ENCODE measurements at regions not wholly inside any gene's neighbourhood (a gene's known extent, or its start where the extent isn't known, plus 50 kb on each side); places are given as distances from the start of the nearest gene placed in this dataset.

DNA sequence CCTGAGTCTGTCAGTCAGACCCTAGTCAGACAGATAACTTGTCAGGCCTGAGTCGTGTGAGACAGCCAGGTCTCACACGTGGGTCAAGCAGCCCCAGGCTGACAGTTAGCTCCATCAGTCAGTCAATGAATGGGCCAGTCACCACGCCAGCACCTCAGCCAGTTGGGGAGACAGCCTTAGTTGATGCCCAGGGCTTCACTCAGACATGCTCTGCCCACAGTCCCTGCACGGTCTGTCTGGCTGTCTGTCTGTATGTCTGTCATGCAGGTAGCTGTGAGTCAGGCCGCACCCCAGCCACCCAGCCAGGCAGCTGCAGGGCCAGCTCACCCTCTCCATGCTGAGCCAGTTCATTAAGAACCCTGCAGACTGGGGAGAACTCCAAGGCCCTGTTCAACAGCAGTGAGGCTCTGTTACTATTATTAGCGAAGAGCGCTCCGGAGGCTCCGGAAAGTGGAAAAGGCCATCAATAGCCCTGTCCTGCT is 141.1 kb upstream of the PCBD1 start:
- Histone ChIP-seq H3K9me3 (ENCODE audit: control insufficient read depth, low read length) (no peaks in the 10 kb centered on the region), H3K4me1 (ENCODE audit: control insufficient read depth, insufficient read depth, low read length) (no peaks in the 10 kb centered on the region), H3K27me3 (replicated peaks; ENCODE audit: control insufficient read depth, insufficient read depth, low read length) (peaks cover 64% of the 10 kb centered on the region), H3K36me3 (ENCODE audit: control insufficient read depth, insufficient read depth, low read length, severe bottlenecking) (no peaks in the 10 kb centered on the region), H3K9ac (ENCODE audit: low read length) (no peak overlapping the region), H3K4me3 (ENCODE audit: low read length) (no peak overlapping the region)
- no peak for DNase-seq (ENCODE audit: low read depth)

DNA sequence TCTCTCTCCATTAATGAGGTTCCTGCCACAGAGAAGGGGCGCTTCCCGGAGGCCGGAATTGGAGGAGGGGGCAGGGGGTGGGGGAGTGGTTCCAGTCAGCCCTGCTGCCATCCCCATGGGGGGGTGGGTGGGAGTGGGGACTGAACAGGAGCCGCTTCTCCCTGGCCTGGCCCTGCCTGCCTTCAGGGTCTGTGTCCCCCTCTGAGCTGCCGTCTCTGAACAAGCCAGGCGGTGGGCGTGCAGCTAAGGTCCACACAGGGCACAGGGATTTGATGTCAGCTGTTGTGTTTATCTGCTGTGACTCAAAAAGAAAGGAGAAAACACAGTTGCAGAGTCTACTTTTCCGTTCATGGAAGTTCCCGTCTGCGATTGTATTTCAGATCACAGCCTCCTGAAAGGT is 141.5 kb upstream of the PCBD1 start:
- Histone ChIP-seq H3K27me3 (replicated peaks; ENCODE audit: control insufficient read depth, insufficient read depth, low read length) (peaks cover 64% of the 10 kb centered on the region), H3K4me1 (ENCODE audit: control insufficient read depth, insufficient read depth, low read length) (no peaks in the 10 kb centered on the region), H3K9ac (ENCODE audit: low read length) (no peak overlapping the region), H3K36me3 (ENCODE audit: control insufficient read depth, insufficient read depth, low read length, severe bottlenecking) (no peaks in the 10 kb centered on the region), H3K4me3 (ENCODE audit: low read length) (no peak overlapping the region), H3K9me3 (ENCODE audit: control insufficient read depth, low read length) (no peaks in the 10 kb centered on the region)
- DNase-seq (ENCODE audit: low read depth), result no peak

DNA sequence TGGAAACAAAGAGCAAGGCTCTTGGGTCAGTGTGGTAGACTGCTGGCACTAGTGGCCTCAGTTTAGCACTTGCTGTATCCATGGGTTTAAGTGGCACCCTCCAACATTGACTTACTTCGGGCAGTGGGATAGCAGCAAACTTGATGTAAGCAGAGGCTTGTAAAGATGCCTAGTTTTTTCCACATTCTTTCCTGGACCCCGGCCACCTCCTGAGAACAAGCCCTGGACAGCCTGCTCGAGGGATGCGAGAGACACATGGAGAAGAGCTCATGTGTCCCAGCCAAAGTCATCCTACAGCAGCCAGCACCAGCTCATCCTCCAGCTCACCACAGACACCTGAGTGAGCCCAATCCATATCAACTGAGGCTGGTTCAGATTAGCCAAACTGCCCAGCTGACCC is 142.7 kb upstream of the PCBD1 start:
- H3K4me3 ChIP-seq (ENCODE audit: low read length), result no peak overlapping the region
- no peaks in the 10 kb centered on the region for H3K4me1 ChIP-seq (ENCODE audit: control insufficient read depth, insufficient read depth, low read length)
- no peak for DNase-seq (ENCODE audit: low read depth)
- no peaks in the 10 kb centered on the region for H3K36me3 ChIP-seq (ENCODE audit: control insufficient read depth, insufficient read depth, low read length, severe bottlenecking)
- H3K9ac ChIP-seq (ENCODE audit: low read length), result no peak overlapping the region
- H3K27me3 ChIP-seq (replicated peaks; ENCODE audit: control insufficient read depth, insufficient read depth, low read length), result peaks cover 66% of the 10 kb centered on the region
- no peaks in the 10 kb centered on the region for H3K9me3 ChIP-seq (ENCODE audit: control insufficient read depth, low read length)

- Histone ChIP-seq H3K27me3 (replicated peaks; ENCODE audit: control insufficient read depth, insufficient read depth, low read length) (peaks cover 64% of the 10 kb centered on the region), H3K4me1 (ENCODE audit: control insufficient read depth, insufficient read depth, low read length) (no peaks in the 10 kb centered on the region), H3K4me3 (ENCODE audit: low read length) (no peak overlapping the region), H3K9ac (ENCODE audit: low read length) (no peak overlapping the region), H3K36me3 (ENCODE audit: control insufficient read depth, insufficient read depth, low read length, severe bottlenecking) (no peaks in the 10 kb centered on the region), H3K9me3 (ENCODE audit: control insufficient read depth, low read length) (no peaks in the 10 kb centered on the region)
- no peak for DNase-seq (ENCODE audit: low read depth)
Observed at GRCh38 chr10:71031603-71032002, 143.2 kb upstream of the PCBD1 start.

- Histone ChIP-seq H3K4me1 (ENCODE audit: control insufficient read depth, insufficient read depth, low read length) (no peaks in the 10 kb centered on the region), H3K36me3 (ENCODE audit: control insufficient read depth, insufficient read depth, low read length, severe bottlenecking) (no peaks in the 10 kb centered on the region), H3K9me3 (ENCODE audit: control insufficient read depth, low read length) (no peaks in the 10 kb centered on the region), H3K9ac (ENCODE audit: low read length) (no peak overlapping the region), H3K4me3 (ENCODE audit: low read length) (no peak overlapping the region), H3K27me3 (replicated peaks; ENCODE audit: control insufficient read depth, insufficient read depth, low read length) (peaks cover 57% of the 10 kb centered on the region)
- no peak for DNase-seq (ENCODE audit: low read depth)
Observed at GRCh38 chr10:71032887-71033286, 144.5 kb upstream of the PCBD1 start.

GRCh38 chr10:71033396-71033980 is 145.1 kb upstream of the PCBD1 start:
- no peak overlapping the region for H3K4me3 ChIP-seq (ENCODE audit: low read length)
- H3K9me3 ChIP-seq (ENCODE audit: control insufficient read depth, low read length), result no peaks in the 10 kb centered on the region
- H3K36me3 ChIP-seq (ENCODE audit: control insufficient read depth, insufficient read depth, low read length, severe bottlenecking), result no peaks in the 10 kb centered on the region
- H3K27me3 ChIP-seq (replicated peaks; ENCODE audit: control insufficient read depth, insufficient read depth, low read length), result peaks cover 53% of the 10 kb centered on the region
- no peak for DNase-seq (ENCODE audit: low read depth)
- H3K9ac ChIP-seq (ENCODE audit: low read length), result no peak overlapping the region
- H3K4me1 ChIP-seq (ENCODE audit: control insufficient read depth, insufficient read depth, low read length), result no peaks in the 10 kb centered on the region

DNA sequence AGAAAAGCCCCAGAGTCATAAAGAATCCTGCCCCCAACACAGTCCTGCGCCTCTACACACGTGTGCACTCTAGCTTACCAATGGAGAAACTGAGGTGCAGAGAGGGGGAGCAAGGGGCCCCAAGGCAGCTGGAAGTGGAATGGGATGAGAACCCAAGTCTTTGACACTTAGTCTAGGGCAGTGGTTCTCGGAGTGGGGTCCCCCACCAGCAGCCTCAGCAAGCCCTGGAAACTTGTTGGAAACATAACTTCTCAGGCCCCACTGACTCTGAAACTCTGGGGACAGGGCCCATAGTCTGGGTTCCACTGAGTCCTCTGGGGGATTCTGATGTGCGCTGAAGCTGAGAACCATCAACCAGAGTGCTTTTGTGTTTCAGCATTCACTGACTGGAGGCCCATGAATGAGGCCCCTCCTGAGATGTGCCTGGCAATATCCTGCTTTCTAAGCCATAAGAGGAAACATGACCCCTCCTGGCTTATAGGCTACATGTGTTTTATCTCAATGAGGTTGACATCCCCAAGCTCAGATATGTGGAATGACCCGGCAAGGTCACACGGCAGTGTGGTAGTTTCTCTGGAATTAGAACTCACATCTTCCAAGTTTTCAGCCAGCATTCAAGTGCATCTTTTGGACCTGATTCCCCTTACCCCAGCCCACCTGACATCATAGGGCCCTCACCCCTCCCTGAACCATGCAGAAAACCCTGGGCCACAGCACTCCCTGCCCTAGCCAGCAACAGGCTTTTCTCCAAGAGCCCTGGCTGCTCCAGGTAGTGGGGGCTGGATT is 147.3 kb upstream of the PCBD1 start:
- H3K27me3 ChIP-seq (replicated peaks; ENCODE audit: control insufficient read depth, insufficient read depth, low read length), result peaks cover 48% of the 10 kb centered on the region
- H3K36me3 ChIP-seq (ENCODE audit: control insufficient read depth, insufficient read depth, low read length, severe bottlenecking), result no peaks in the 10 kb centered on the region
- no peak for DNase-seq (ENCODE audit: low read depth)
- no peaks in the 10 kb centered on the region for H3K9me3 ChIP-seq (ENCODE audit: control insufficient read depth, low read length)
- H3K4me3 ChIP-seq (ENCODE audit: low read length), result no peak overlapping the region
- H3K4me1 ChIP-seq (ENCODE audit: control insufficient read depth, insufficient read depth, low read length), result no peaks in the 10 kb centered on the region
- no peak overlapping the region for H3K9ac ChIP-seq (ENCODE audit: low read length)

- Histone ChIP-seq H3K36me3 (ENCODE audit: control insufficient read depth, insufficient read depth, low read length, severe bottlenecking) (no peaks in the 10 kb centered on the region), H3K27me3 (replicated peaks; ENCODE audit: control insufficient read depth, insufficient read depth, low read length) (peaks cover 41% of the 10 kb centered on the region), H3K4me3 (ENCODE audit: low read length) (no peak overlapping the region), H3K9me3 (ENCODE audit: control insufficient read depth, low read length) (no peaks in the 10 kb centered on the region), H3K4me1 (ENCODE audit: control insufficient read depth, insufficient read depth, low read length) (no peaks in the 10 kb centered on the region), H3K9ac (ENCODE audit: low read length) (no peak overlapping the region)
- no peak for DNase-seq (ENCODE audit: low read depth)
Observed at GRCh38 chr10:71036297-71036966, 148.1 kb upstream of the PCBD1 start.

GRCh38 chr10:71038091-71038633 is 149.8 kb upstream of the PCBD1 start:
- no peak overlapping the region for H3K9ac ChIP-seq (ENCODE audit: low read length)
- no peaks in the 10 kb centered on the region for H3K4me1 ChIP-seq (ENCODE audit: control insufficient read depth, insufficient read depth, low read length)
- no peaks in the 10 kb centered on the region for H3K36me3 ChIP-seq (ENCODE audit: control insufficient read depth, insufficient read depth, low read length, severe bottlenecking)
- no peak overlapping the region for H3K4me3 ChIP-seq (ENCODE audit: low read length)
- H3K27me3 ChIP-seq (replicated peaks; ENCODE audit: control insufficient read depth, insufficient read depth, low read length), result peaks cover 40% of the 10 kb centered on the region
- H3K9me3 ChIP-seq (ENCODE audit: control insufficient read depth, low read length), result no peaks in the 10 kb centered on the region
- DNase-seq (ENCODE audit: low read depth), result no peak

- Histone ChIP-seq H3K27me3 (replicated peaks; ENCODE audit: control insufficient read depth, insufficient read depth, low read length) (peaks cover 38% of the 10 kb centered on the region), H3K36me3 (ENCODE audit: control insufficient read depth, insufficient read depth, low read length, severe bottlenecking) (no peaks in the 10 kb centered on the region), H3K9ac (ENCODE audit: low read length) (no peak overlapping the region), H3K9me3 (ENCODE audit: control insufficient read depth, low read length) (no peaks in the 10 kb centered on the region), H3K4me1 (ENCODE audit: control insufficient read depth, insufficient read depth, low read length) (no peaks in the 10 kb centered on the region), H3K4me3 (ENCODE audit: low read length) (no peak overlapping the region)
- no peak for DNase-seq (ENCODE audit: low read depth)
Observed at GRCh38 chr10:71038921-71039320, 150.6 kb upstream of the PCBD1 start.

DNA sequence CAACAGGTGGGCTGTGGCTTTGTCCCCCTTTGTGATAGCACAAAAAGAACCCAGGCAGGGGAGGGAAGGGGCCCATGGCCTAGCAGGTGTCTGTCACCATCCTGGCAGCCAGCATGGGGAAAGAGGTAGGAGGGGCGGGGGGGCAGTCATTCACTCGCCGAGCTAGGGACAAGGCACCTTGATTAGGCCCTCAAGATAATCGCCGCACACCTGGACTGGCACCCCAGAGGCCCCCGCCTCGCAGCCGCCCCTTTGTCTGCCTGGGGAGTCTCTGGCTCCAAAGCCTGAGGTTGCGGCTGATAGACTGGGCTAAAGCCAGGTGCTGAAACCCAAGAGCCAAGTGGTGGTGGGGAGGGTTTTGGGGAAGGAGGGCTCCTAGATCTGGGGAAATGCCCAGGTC is 151.2 kb upstream of the PCBD1 start:
- Histone ChIP-seq H3K4me3 (ENCODE audit: low read length) (no peak overlapping the region), H3K36me3 (ENCODE audit: control insufficient read depth, insufficient read depth, low read length, severe bottlenecking) (no peaks in the 10 kb centered on the region), H3K9me3 (ENCODE audit: control insufficient read depth, low read length) (no peaks in the 10 kb centered on the region), H3K9ac (ENCODE audit: low read length) (no peak overlapping the region), H3K27me3 (replicated peaks; ENCODE audit: control insufficient read depth, insufficient read depth, low read length) (peaks cover 34% of the 10 kb centered on the region), H3K4me1 (ENCODE audit: control insufficient read depth, insufficient read depth, low read length) (no peaks in the 10 kb centered on the region)
- no peak for DNase-seq (ENCODE audit: low read depth)
